PC-9 (cell line): ENCODE measurements at regions not wholly inside any gene's neighbourhood (a gene's known extent, or its start where the extent isn't known, plus 50 kb on each side); places are given as distances from the start of the nearest gene placed in this dataset.

Experiments used
- BruUV-seq: library from RNA; stranded (reverse); fragments of 400-500 nt; replicated peaks from 2 replicates; lab custom pipeline; 2021; lab: Mats Ljungman, UMichigan
- CTCF ChIA-PET: fragments of 300-600 bp; sonication (Branson Sonifier 250); formaldehyde crosslinking; loops from one replicate; lab custom pipeline; 2022; ENCODE audit warnings: antibody characterized with exemption; lab: Charles Lee
- POLR2A ChIA-PET: fragments of 300-600 bp; sonication (Branson Sonifier 250); formaldehyde crosslinking; loops from one replicate; lab custom pipeline; 2022; ENCODE audit warnings: antibody characterized with exemption; ENCODE audit not compliant: unreplicated experiment; lab: Charles Lee
- DNase-seq, 2 experiments: peaks; one replicate each; pipeline versions ENCODE4 v3.0.0 to v3.0.0-alpha.2; 2015 to 2022; ENCODE audit warnings: mixed read lengths in 1 of 2
- H2AFZ ChIP-seq: fragments of 200-600 bp; sonication (generic); 2 replicates; pipeline ENCODE4 v1.8.1; 2017; ENCODE audit warnings: antibody characterized with exemption
- H3F3A ChIP-seq: fragments of 200-600 bp; sonication (generic); 2 replicates; pipeline ENCODE4 v1.8.1; 2017; ENCODE audit warnings: antibody characterized with exemption, mild to moderate bottlenecking, low read depth; ENCODE audit not compliant: insufficient read depth
- H3K27ac ChIP-seq: fragments of 200-600 bp; sonication (generic); 2 replicates; pipeline ENCODE4 v1.6.1; 2016; ENCODE audit warnings: mixed run types
- H3K27me3 ChIP-seq: fragments of 200-600 bp; sonication (generic); 2 replicates; pipeline ENCODE4 v1.6.1; 2016; ENCODE audit warnings: low read depth, mixed run types; ENCODE audit not compliant: insufficient read depth
- H3K36me3 ChIP-seq: fragments of 200-600 bp; sonication (generic); 2 replicates; pipeline ENCODE4 v1.6.1; 2016; ENCODE audit warnings: low read depth, mixed run types
- H3K4me1 ChIP-seq: fragments of 200-600 bp; sonication (generic); replicated peaks from 2 replicates; pipeline ENCODE4 v1.6.1; 2016; ENCODE audit warnings: mixed run types; ENCODE audit not compliant: insufficient read depth
- H3K4me2 ChIP-seq: fragments of 200-600 bp; sonication (generic); 2 replicates; pipeline ENCODE4 v1.6.1; 2017; ENCODE audit warnings: mixed run types
- H3K4me3 ChIP-seq: fragments of 200-600 bp; sonication (generic); 2 replicates; pipeline ENCODE4 v1.6.1; 2016; ENCODE audit warnings: mixed run types
- H3K79me2 ChIP-seq: fragments of 200-600 bp; sonication (generic); 2 replicates; pipeline ENCODE4 v1.6.1; 2017; ENCODE audit warnings: low read depth, mixed run types
- H3K9me2 ChIP-seq: fragments of 200-600 bp; sonication (generic); 2 replicates; pipeline ENCODE4 v1.8.1; 2017; ENCODE audit warnings: mild to moderate bottlenecking; ENCODE audit not compliant: insufficient read depth
- H3K9me3 ChIP-seq: fragments of 200-600 bp; sonication (generic); 2 replicates; pipeline ENCODE4 v1.8.1; 2016; ENCODE audit warnings: low read depth; ENCODE audit not compliant: insufficient read depth
- H4K20me1 ChIP-seq: fragments of 200-600 bp; sonication (generic); 2 replicates; pipeline ENCODE4 v1.8.1; 2017; ENCODE audit not compliant: insufficient read depth
- CTCF ChIP-seq: fragments of 200-600 bp; sonication (generic); conservative IDR thresholded peaks from 2 replicates; pipeline ENCODE4 v1.6.1; 2017; ENCODE audit warnings: mixed run types, antibody characterized with exemption, mild to moderate bottlenecking, moderate library complexity
- EZH2 ChIP-seq: fragments of 200-600 bp; sonication (generic); IDR thresholded peaks from 2 replicates; pipeline ENCODE4 v1.8.0; 2017; ENCODE audit warnings: antibody characterized with exemption, low read depth
- intact Hi-C: fragments of 100-400 bp; cut with micrococcal nuclease; formaldehyde crosslinking; loops from one replicate; pipeline ENCODE4 v1.10.0; 2022; ENCODE audit not compliant: unreplicated experiment

DNA sequence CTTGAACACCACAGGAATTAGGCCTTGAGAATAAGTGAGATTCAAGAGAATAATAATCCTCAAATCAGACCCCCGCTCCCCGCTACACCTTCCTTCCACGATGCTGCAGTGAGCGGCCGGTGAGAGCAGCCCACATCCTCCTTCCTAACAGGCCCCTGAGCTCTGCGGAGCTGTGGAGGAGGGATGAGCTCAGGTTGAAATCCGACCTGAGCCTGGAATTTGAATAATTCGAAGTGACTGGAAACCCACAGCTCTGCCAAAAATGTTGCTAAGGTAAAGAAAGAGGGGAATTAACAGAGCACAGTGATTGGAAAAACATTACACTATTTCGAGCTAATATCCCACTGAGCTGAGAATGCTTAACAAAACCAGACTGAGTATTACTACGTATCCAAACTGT is 90.0 kb downstream of the URB2 start:
- intact Hi-C loops: loop anchor here (5.0 kb wide), 1 partner anchor 596 kb away; no protein-coding TSS in a partner anchor
- H3K79me2 ChIP-seq: no peaks in the 10 kb centered on the region
- no peaks in the 10 kb centered on the region for H3F3A ChIP-seq
- no peaks in the 10 kb centered on the region for H3K9me2 ChIP-seq
- TF ChIP-seq EZH2 (no peak), CTCF (no peak)
- H3K4me3 ChIP-seq: no peak overlapping the region
- H3K27ac ChIP-seq: no peak overlapping the region
- H3K4me2 ChIP-seq: no peak overlapping the region
- no peaks in the 10 kb centered on the region for H4K20me1 ChIP-seq
- H3K36me3 ChIP-seq: no peaks in the 10 kb centered on the region
- BruUV-seq: no TSS peak
- H3K9me3 ChIP-seq: no peaks in the 10 kb centered on the region
- DNase-seq: no peak
- ChIA-PET CTCF (interaction anchor here (0.6 kb wide), 1 partner anchor 170 kb away, joined by 3 read pairs; no protein-coding TSS in a partner anchor), POLR2A (no interaction called here)
- H3K27me3 ChIP-seq: no peaks in the 10 kb centered on the region
- H3K4me1 ChIP-seq: peaks cover 5% of the 10 kb centered on the region; the same call in 1 of the 2 replicates
- H2AFZ ChIP-seq: no peak overlapping the region

GRCh38 chr1:229716704-229717103 is 90.7 kb downstream of the URB2 start:
- Histone ChIP-seq H3K4me3 (no peak overlapping the region), H3K79me2 (no peaks in the 10 kb centered on the region), H2AFZ (no peak overlapping the region), H4K20me1 (no peaks in the 10 kb centered on the region), H3K36me3 (no peaks in the 10 kb centered on the region), H3K4me2 (no peak overlapping the region), H3K9me2 (no peaks in the 10 kb centered on the region), H3K9me3 (no peaks in the 10 kb centered on the region), H3K27me3 (no peaks in the 10 kb centered on the region), H3K4me1 (peaks cover 5% of the 10 kb centered on the region; the same call in 1 of the 2 replicates), H3F3A (no peaks in the 10 kb centered on the region), H3K27ac (no peak overlapping the region)
- no peak for DNase-seq
- POLR2A ChIA-PET: no interaction called here
- BruUV-seq: no TSS peak
- CTCF ChIA-PET: no interaction called here
- intact Hi-C loops: loop anchor here (5.0 kb wide), 1 partner anchor 596 kb away; no protein-coding TSS in a partner anchor
- TF ChIP-seq CTCF (no peak), EZH2 (no peak)

GRCh38 chr1:229717786-229718576 is 91.9 kb downstream of the URB2 start:
- BruUV-seq: no TSS peak
- no peak for DNase-seq
- CTCF ChIA-PET: no interaction called here

More at GRCh38 chr1:229717786-229718576, 91.9 kb downstream of the URB2 start:
- Histone ChIP-seq H3K9me3 (0 out of 2 replicates have a peak, but pooled peaks cover 4% of the 10 kb centered on the region), H3K27ac (no peak overlapping the region), H3F3A (no peaks in the 10 kb centered on the region), H3K4me1 (peaks cover 5% of the 10 kb centered on the region; the same call in 1 of the 2 replicates), H3K79me2 (no peaks in the 10 kb centered on the region), H3K27me3 (no peaks in the 10 kb centered on the region), H3K9me2 (no peaks in the 10 kb centered on the region), H3K36me3 (no peaks in the 10 kb centered on the region), H4K20me1 (no peaks in the 10 kb centered on the region), H3K4me3 (no peak overlapping the region), H2AFZ (no peak overlapping the region), H3K4me2 (no peak overlapping the region; the same call in 1 of the 2 replicates)
- intact Hi-C loops: loop anchor here (5.0 kb wide), 1 partner anchor 594 kb away; no protein-coding TSS in a partner anchor
- TF ChIP-seq CTCF: no peak
- TF ChIP-seq EZH2: no peak
- POLR2A ChIA-PET: no interaction called here
